ENCODE measurements at regions not wholly inside any gene's neighbourhood (a gene's known extent, or its start where the extent isn't known, plus 50 kb on each side); places are given as distances from the start of the nearest gene placed in this dataset.

DNA sequence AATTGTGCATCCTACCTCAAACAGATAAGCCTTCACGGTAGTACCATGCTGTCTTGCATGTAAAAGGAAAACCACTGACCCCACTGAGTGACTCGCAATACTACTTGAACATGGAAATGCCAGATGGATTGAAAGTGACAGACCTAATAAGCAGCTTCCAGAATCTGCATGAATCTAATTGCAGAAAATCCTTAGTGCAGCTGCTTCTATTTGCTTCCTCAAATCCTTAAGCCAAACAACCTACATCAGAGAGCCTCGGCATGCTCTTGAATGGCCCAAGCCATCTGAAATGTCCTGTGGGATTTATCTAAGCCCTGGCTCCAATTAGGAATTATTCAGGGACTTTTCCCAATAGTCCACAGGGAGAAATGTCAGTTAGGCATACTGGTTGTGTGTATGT, 509.5 kb upstream of the CELF2 start:
- no peak overlapping the region for H3K4me3 ChIP-seq (ENCODE audit: low read depth, low read length)
- peak in 1 of 6 donors; percentile 38 for DNase-seq (ENCODE audit: low read depth in 4 of 6, low spot score in 6 of 6)
- no peaks in the 10 kb centered on the region for H3K36me3 ChIP-seq (ENCODE audit: control insufficient read depth, insufficient read depth, low read length)
- no peaks in the 10 kb centered on the region for H3K9me3 ChIP-seq (ENCODE audit: control insufficient read depth, insufficient read depth, low read length)
- H3K4me1 ChIP-seq (ENCODE audit: control insufficient read depth, insufficient read depth, low read length), result no peaks in the 10 kb centered on the region
- no peaks in the 10 kb centered on the region for H3K27me3 ChIP-seq (ENCODE audit: control insufficient read depth, insufficient read depth, low read length)
- H3K27ac ChIP-seq (ENCODE audit: low read depth, low read length), result no peak overlapping the region
- 94% methylated on average over 2 of the region's 3 CpGs for WGBS (ENCODE audit: insufficient coverage)

DNA sequence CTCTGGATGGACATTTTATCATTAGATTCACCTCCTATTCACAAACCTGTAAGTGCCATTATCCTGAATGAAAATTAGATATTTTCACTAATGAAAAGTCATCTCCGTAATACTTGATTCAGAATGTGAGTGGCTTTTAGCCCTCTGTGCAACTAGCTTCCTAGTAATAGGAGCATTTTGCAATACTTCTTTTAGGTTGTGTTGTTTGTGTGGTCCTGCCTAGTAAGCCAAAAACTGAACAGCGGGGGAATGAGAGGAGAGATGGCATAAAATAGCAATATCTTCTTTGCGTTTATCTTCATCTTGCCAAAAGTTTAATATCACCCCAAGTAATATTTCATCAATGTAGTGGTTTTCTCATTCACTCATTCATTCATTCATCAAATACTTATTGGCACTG, 507.5 kb upstream of the CELF2 start:
- Histone ChIP-seq H3K27me3 (ENCODE audit: control insufficient read depth, insufficient read depth, low read length) (no peaks in the 10 kb centered on the region), H3K4me3 (ENCODE audit: low read depth, low read length) (no peak overlapping the region), H3K27ac (ENCODE audit: low read depth, low read length) (no peak overlapping the region), H3K9me3 (ENCODE audit: control insufficient read depth, insufficient read depth, low read length) (no peaks in the 10 kb centered on the region), H3K36me3 (ENCODE audit: control insufficient read depth, insufficient read depth, low read length) (no peaks in the 10 kb centered on the region), H3K4me1 (ENCODE audit: control insufficient read depth, insufficient read depth, low read length) (no peaks in the 10 kb centered on the region)
- DNase-seq (ENCODE audit: low read depth in 4 of 6, low spot score in 6 of 6), result no peak
- no CpG with 5 or more reads among the region's 3 CpGs for WGBS (ENCODE audit: insufficient coverage)

DNA sequence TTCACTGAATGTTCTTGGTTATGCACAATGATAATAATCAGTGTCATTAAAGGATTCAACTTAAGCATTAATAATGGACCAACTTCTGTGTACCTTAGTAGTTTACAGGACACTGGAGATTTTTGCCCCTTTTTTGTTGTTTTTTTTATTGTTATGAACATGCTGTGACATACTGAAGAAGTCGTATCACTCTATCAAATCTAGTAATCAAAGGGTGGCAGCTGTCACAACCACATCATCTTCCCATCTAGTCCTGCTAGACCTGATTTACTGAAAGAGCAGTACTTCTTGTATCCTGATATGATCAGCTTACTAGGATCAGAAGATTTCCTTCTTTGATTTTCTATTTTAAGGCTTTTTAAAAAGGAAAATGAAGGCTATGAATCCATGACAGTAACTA, 504.6 kb upstream of the CELF2 start:
- H3K9me3 ChIP-seq (ENCODE audit: control insufficient read depth, insufficient read depth, low read length), result no peaks in the 10 kb centered on the region
- no peaks in the 10 kb centered on the region for H3K27me3 ChIP-seq (ENCODE audit: control insufficient read depth, insufficient read depth, low read length)
- H3K36me3 ChIP-seq (ENCODE audit: control insufficient read depth, insufficient read depth, low read length), result no peaks in the 10 kb centered on the region
- no CpG with 5 or more reads among the region's 1 CpG for WGBS (ENCODE audit: insufficient coverage)
- no peak for DNase-seq (ENCODE audit: low read depth in 4 of 6, low spot score in 6 of 6)
- no peaks in the 10 kb centered on the region for H3K4me1 ChIP-seq (ENCODE audit: control insufficient read depth, insufficient read depth, low read length)
- no peak overlapping the region for H3K4me3 ChIP-seq (ENCODE audit: low read depth, low read length)
- H3K27ac ChIP-seq (ENCODE audit: low read depth, low read length), result no peak overlapping the region

DNA sequence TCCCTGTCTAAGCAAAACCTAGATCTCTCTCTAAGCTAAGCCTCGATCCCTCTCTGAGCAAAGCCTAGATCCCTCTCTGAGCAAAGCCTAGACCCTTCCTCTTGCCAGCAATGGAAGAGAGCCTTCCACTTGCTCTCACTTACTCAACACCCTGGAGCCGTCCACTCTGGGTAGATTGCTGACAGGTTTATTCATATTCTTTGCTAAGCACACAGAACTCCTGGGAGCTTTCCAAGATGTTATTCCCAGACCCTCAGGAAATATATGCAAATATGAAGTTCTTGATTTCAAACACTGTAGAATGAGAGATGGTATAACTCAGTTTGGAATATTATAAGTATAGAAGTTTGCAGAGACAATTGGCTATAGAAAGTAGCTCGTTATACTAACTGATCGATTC, 503.8 kb upstream of the CELF2 start:
- whole genome bisulfite sequencing (ENCODE audit: insufficient coverage), result 100% methylated on average over 1 of the region's 4 CpGs
- no peaks in the 10 kb centered on the region for H3K9me3 ChIP-seq (ENCODE audit: control insufficient read depth, insufficient read depth, low read length)
- H3K4me3 ChIP-seq (ENCODE audit: low read depth, low read length), result no peak overlapping the region
- no peaks in the 10 kb centered on the region for H3K27me3 ChIP-seq (ENCODE audit: control insufficient read depth, insufficient read depth, low read length)
- no peaks in the 10 kb centered on the region for H3K4me1 ChIP-seq (ENCODE audit: control insufficient read depth, insufficient read depth, low read length)
- peak in 1 of 6 donors; percentile 43 for DNase-seq (ENCODE audit: low read depth in 4 of 6, low spot score in 6 of 6)
- no peaks in the 10 kb centered on the region for H3K36me3 ChIP-seq (ENCODE audit: control insufficient read depth, insufficient read depth, low read length)
- no peak overlapping the region for H3K27ac ChIP-seq (ENCODE audit: low read depth, low read length)

DNA sequence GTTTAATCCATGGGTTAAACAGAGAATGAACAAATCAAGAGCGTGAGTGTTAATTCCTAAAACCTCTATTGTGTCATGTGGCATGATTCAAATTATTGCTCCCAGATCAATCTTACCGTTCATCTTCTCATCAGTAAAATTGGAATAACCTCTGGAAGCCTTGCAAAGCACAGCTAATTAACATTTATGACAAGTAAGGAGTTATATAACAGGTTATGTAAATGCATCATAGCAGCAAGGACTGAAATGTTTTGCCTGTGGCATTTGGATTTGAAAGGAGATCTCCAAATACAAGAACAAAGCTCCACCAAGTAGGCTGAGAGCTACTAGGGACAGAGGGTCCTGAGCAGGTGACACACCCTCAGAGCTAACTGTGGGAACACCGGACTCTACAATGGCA, 502.9 kb upstream of the CELF2 start:
- no peaks in the 10 kb centered on the region for H3K27me3 ChIP-seq (ENCODE audit: control insufficient read depth, insufficient read depth, low read length)
- DNase-seq (ENCODE audit: low read depth in 4 of 6, low spot score in 6 of 6), result peak in 1 of 6 donors; percentile 43

DNA sequence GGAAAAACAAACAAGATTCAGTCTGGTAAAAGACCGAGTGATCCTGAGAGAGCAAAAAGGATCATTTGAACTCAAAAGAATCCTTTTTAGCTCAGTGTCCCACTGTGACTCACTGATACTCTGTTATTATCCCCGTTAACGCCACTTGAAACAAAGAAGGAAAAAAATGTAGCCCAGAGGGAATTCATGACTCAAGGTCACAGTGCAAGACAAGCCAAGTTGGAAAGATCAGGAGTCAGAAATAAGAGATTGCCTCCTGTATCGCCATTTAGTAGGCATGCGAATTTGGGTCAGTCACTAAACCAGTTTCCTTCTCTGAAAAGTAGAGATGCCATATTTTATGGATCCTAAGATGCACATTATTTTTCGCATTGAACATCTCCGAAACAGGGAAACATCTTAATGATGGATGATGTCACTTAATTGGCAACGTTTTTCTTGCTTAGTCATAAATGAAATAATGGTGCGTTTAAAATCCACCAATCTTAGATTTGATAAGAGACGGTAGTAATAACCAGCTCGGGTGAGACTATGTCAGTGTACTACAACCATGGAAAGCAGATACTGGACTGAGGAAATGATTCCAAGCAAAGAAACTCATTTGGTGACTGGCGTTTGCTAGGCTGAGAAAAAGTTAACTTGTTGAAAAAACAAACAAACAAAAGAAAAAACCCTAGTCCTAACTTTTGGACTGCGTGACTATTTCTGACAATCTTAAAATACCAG, 502.0 kb upstream of the CELF2 start:
- H3K27me3 ChIP-seq (ENCODE audit: control insufficient read depth, insufficient read depth, low read length), result no peaks in the 10 kb centered on the region
- no peaks in the 10 kb centered on the region for H3K36me3 ChIP-seq (ENCODE audit: control insufficient read depth, insufficient read depth, low read length)
- no peaks in the 10 kb centered on the region for H3K4me1 ChIP-seq (ENCODE audit: control insufficient read depth, insufficient read depth, low read length)
- no peak overlapping the region for H3K4me3 ChIP-seq (ENCODE audit: low read depth, low read length)
- no peak overlapping the region for H3K27ac ChIP-seq (ENCODE audit: low read depth, low read length)
- no peak for DNase-seq (ENCODE audit: low read depth in 4 of 6, low spot score in 6 of 6)
- no peaks in the 10 kb centered on the region for H3K9me3 ChIP-seq (ENCODE audit: control insufficient read depth, insufficient read depth, low read length)
- 93% methylated on average over 5 of the region's 13 CpGs for WGBS (ENCODE audit: insufficient coverage)

More for the DNA sequence above, 502.9 kb upstream of the CELF2 start:
- no peak overlapping the region for H3K27ac ChIP-seq (ENCODE audit: low read depth, low read length)
- no peaks in the 10 kb centered on the region for H3K9me3 ChIP-seq (ENCODE audit: control insufficient read depth, insufficient read depth, low read length)
- no peaks in the 10 kb centered on the region for H3K36me3 ChIP-seq (ENCODE audit: control insufficient read depth, insufficient read depth, low read length)
- WGBS (ENCODE audit: insufficient coverage), result 100% methylated on average over 1 of the region's 3 CpGs
- H3K4me3 ChIP-seq (ENCODE audit: low read depth, low read length), result no peak overlapping the region
- H3K4me1 ChIP-seq (ENCODE audit: control insufficient read depth, insufficient read depth, low read length), result no peaks in the 10 kb centered on the region

DNA sequence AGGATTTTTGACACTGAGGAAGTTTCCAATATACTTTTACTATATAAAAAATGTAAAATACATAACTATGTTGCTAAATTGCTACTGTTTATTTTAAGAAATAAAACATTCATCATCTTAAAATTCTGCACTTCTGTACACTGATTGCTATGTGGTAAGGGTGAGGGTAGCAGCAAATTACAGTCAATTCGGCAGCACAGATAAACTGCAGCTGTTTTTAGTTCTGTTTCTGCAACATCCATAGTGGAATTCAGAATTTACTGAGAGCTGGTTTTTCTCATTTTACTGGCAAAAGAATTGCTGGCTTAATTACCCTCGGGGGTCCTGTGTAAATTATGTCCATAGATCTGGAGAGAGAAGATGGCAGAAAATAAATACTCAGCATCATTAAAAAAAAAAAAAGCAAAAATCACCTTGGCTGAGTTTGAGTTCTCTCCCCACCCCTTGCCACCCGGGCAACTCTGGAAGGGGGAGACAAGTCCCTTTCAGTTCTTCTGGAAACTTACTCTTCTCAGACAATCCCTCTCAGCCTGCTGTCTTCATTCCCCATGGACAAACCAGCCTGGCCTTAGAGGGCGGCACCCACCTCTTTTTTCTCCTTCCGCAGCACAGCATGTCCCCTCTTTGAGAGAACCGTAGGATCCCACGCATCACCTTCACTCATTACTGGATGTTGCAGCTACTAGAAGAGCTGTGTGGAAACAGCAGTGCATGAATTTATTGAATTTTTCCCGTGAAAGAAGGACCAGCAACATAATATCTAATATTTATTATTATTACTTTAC, 501.1 kb upstream of the CELF2 start:
- Histone ChIP-seq H3K27ac (ENCODE audit: low read depth, low read length) (no peak overlapping the region), H3K9me3 (ENCODE audit: control insufficient read depth, insufficient read depth, low read length) (no peaks in the 10 kb centered on the region), H3K27me3 (ENCODE audit: control insufficient read depth, insufficient read depth, low read length) (no peaks in the 10 kb centered on the region), H3K36me3 (ENCODE audit: control insufficient read depth, insufficient read depth, low read length) (no peaks in the 10 kb centered on the region), H3K4me3 (ENCODE audit: low read depth, low read length) (no peak overlapping the region), H3K4me1 (ENCODE audit: control insufficient read depth, insufficient read depth, low read length) (no peaks in the 10 kb centered on the region)
- no peak for DNase-seq (ENCODE audit: low read depth in 4 of 6, low spot score in 6 of 6)
- WGBS (ENCODE audit: insufficient coverage), result 64% methylated on average over 3 of the region's 8 CpGs

DNA sequence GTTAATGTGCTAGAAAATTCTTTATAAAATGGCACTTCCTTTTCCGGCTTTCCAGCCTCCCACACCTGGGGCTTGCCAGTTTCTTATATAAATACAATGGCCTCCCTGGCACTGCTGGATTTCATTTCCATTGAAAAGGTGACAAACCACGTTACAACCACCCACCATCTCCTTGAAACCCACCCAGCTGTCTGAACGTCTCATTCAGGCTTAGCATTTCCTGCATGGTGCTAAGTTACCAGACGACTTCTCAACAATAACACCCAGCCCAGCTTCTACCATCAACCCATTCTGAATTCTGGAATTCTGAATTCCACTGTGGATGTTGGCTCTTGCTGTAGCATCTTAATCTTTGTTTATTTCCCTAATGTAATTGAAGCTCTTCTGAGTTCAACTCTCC, 499.8 kb upstream of the CELF2 start:
- H3K4me1 ChIP-seq (ENCODE audit: control insufficient read depth, insufficient read depth, low read length), result no peaks in the 10 kb centered on the region
- 75% methylated on average over 2 of the region's 4 CpGs for WGBS (ENCODE audit: insufficient coverage)
- no peak for DNase-seq (ENCODE audit: low read depth in 4 of 6, low spot score in 6 of 6)
- H3K4me3 ChIP-seq (ENCODE audit: low read depth, low read length), result no peak overlapping the region
- H3K36me3 ChIP-seq (ENCODE audit: control insufficient read depth, insufficient read depth, low read length), result no peaks in the 10 kb centered on the region
- H3K27ac ChIP-seq (ENCODE audit: low read depth, low read length), result no peak overlapping the region
- no peaks in the 10 kb centered on the region for H3K9me3 ChIP-seq (ENCODE audit: control insufficient read depth, insufficient read depth, low read length)
- H3K27me3 ChIP-seq (ENCODE audit: control insufficient read depth, insufficient read depth, low read length), result no peaks in the 10 kb centered on the region

DNA sequence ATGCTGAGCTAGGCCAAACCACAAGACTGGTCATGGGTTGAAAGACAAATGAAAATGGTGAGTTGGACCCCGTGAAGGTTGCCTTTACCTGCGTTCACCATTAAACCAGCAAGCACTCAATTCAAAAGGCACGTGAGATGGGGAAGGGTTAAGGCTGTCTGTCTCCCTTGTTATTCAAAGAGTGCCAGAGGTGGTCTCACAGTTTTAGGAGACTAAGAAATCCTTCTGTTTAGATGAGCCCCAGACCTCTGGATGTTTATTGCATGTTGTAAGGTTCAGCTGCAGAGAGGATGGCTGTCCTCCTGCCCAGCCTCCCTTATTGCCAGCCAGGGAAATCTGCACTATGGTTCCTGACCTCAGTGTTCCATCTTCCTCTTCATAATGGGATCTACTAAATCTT, 498.0 kb upstream of the CELF2 start:
- Histone ChIP-seq H3K9me3 (ENCODE audit: control insufficient read depth, insufficient read depth, low read length) (no peaks in the 10 kb centered on the region), H3K27ac (ENCODE audit: low read depth, low read length) (no peak overlapping the region), H3K36me3 (ENCODE audit: control insufficient read depth, insufficient read depth, low read length) (no peaks in the 10 kb centered on the region), H3K27me3 (ENCODE audit: control insufficient read depth, insufficient read depth, low read length) (no peaks in the 10 kb centered on the region), H3K4me1 (ENCODE audit: control insufficient read depth, insufficient read depth, low read length) (no peaks in the 10 kb centered on the region), H3K4me3 (ENCODE audit: low read depth, low read length) (no peak overlapping the region)
- no peak for DNase-seq (ENCODE audit: low read depth in 4 of 6, low spot score in 6 of 6)
- WGBS (ENCODE audit: insufficient coverage), result no CpG with 5 or more reads among the region's 3 CpGs
